Muscle of back (tissue), 3 donors: ENCODE measurements at regions not wholly inside any gene's neighbourhood (a gene's known extent, or its start where the extent isn't known, plus 50 kb on each side); places are given as distances from the start of the nearest gene placed in this dataset.
"Not testable (repeated sequence)": the region's sequence is repeated elsewhere in the genome, so short reads cannot be mapped to it uniquely, and the experiment has no call there.

Experiments used
- DNase-seq, 3 donors: peaks; one replicate each; pipeline versions ENCODE4 v3.0.0 to v3.0.0-alpha.2; 2013

DNA sequence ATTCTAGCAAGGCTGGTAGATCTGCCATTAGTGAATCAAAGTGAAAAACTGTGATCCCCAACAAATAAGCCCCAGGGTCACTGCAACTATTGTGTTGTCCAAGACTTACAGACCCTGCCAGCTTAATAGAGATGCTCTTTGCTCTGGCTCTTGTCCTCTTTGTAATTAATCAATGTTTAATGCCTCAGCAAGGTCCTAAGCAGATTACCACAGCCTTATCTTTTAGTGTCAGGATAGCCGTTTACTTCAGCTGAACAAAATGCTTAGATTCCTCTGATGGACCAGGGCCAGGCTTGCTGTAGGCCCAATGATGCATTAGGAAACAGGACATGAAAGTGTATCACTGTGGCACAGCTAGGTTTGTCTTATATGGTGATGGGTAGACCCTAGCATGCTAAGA is 353.3 kb downstream of the HACE1 start:
- DNase-seq, result no peak

DNA sequence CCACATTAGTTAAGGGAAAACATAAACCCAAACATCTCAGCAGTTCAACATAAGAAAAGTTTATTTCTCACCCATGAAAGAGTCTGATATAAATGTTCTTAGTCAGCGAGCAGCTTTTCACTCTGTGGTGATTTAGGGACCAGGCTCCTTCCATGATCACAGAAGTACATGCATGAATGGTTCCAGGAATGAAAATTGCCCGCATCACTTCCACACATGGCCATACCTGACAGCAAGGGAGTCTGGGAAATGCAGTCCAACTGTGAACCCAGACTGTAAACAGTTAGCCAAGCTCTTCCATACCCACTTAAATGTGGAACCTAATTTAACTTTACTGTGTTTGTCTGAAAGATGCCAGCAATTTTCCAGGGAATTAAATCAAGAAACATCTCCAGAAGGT is 353.9 kb downstream of the HACE1 start:
- DNase-seq, result no peak

DNA sequence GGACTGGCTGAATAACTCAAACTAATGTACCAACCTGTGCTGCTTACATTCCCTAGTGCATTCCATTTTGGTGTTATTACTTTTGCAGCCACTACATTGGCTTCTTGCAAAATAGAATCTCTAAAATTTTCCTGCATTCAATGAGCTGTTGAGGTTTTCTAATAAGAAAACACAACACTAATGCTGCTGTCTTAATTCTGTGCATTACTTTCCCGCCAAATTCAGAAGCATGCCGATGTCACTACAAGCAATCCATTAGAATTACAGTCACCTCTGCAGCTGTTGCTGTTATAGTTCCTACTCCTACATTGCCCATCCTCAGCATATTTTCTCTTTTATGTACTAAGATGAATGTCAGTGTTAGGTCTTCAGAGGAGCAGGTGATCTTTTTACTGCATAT is 359.5 kb downstream of the HACE1 start:
- no peak for DNase-seq

DNA sequence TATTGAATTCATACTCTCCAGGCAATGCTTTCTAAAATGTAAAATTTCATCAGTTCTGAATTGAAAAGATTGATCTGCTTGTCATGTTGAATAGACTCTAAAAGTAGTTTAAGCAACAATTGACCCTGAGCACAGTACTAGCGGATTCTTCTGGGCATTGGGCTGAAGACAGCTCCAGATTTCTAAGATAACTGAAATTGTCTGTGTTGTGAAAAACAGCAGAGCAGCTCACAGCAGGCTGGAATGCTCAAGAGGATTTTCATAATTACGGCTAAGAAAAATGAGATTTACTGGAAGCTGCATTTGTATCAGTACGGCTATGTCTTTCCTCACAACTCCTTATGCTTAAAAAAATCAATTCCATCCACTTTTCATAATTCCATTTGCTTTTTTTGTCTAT is 373.7 kb downstream of the HACE1 start:
- DNase-seq, result peak in 2 of 3 donors; percentile 7 to 9

DNA sequence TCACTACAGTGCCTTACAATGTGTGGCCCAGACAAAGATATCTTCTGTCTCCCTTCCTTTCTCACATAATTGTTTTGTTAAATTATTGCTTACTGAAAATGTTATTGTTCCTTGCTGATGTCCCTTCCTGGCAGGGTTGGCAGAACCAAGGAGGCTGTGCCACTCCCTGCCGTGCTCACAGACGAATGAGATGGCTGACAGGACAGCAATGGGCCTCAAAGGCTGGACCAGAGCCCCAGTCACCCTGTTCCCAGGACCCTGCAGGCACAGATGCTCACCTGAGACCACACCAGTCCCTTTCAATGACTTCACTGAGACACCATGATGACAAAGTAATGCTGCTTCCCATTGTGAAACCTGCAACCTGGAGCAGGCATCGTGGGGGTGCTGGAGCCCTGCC is 375.1 kb downstream of the HACE1 start:
- DNase-seq, result no peak

DNA sequence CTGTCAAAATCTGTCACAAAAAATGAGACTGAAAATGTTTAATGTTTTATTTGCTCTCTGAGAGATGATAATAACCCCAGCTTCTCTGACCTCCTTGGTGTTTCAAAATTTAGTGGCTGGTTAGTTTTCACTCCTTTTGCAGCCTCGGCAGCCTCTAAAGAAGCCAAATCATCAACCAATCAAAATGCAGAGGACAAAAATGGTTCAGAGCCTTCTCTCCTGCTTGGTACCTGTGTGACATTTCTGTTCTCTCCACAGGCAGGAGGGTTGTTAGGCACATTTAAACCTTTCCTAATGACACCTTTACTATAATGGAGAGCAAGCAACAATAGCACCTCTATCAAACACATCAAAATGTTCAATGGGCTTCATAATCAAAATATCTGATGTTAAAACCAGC is 375.5 kb downstream of the HACE1 start:
- DNase-seq, result no peak

DNA sequence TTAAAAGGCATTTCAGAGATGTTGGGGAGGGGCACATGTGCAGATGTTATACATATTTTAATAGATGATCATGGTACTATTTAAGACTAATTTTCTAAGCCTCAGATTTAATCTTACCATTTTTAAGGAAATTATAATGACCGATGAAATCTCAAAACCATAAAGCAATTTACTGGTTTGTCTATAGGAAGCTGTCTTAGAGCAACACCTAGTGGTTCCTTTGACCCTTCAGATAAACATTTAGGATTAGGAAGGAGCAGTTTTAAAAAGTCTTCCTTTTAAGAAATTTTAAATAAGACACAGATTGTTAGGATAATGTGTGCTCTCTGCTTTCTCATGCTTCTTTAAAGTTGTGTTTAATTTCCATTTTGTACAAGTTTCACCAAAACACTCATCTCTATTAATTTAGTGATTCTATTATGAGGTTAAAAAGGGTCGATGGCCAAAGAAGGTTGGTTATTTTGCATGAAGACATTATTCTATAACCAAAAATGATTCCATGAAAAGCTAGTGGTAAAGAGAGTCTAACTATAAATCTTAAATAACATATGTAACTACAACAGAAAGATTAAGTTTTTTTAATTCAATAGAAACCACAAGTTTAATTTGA is 376.4 kb downstream of the HACE1 start:
- DNase-seq, result peak; percentile 9 to 54 (median 19)

DNA sequence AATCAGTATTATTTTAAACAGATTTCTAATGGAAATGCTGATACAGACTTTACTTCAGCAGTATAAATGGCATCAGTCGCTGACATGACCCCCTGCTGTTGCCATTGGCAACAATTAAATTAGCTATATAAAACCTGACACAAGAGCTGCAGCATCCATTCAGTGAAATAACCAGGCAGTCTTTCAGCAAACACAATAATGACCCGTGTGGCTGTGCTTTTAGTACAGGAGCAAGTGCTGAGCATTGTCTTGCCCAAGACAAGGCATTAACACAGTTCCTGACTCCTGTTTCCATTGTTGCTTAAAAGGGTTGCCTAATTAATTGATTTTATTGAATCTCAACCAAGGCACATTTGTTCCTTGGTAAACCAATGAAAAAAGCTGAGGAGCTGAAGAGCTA is 382.1 kb downstream of the HACE1 start:
- DNase-seq, result no peak

DNA sequence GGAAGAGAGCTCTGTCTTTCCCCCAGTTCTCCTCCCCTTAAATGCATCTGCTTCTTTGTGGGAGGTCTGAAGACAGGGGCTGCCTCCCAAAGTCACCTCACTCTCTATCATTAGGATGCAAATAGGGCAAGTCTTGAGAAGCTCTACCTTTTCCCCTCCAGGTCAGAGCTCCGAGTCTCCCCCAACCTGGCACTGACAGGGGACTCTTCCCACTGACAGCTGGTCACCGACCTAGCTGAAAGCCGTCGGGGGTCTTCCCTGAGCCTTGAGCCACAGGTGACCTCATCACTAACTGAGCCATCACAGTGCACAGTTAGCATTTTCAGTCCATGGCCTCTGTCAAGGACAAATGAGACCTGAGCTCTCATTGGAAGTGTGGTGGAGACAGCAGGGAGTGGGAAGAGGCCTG is 386.7 kb downstream of the HACE1 start:
- DNase-seq, result no peak

DNA sequence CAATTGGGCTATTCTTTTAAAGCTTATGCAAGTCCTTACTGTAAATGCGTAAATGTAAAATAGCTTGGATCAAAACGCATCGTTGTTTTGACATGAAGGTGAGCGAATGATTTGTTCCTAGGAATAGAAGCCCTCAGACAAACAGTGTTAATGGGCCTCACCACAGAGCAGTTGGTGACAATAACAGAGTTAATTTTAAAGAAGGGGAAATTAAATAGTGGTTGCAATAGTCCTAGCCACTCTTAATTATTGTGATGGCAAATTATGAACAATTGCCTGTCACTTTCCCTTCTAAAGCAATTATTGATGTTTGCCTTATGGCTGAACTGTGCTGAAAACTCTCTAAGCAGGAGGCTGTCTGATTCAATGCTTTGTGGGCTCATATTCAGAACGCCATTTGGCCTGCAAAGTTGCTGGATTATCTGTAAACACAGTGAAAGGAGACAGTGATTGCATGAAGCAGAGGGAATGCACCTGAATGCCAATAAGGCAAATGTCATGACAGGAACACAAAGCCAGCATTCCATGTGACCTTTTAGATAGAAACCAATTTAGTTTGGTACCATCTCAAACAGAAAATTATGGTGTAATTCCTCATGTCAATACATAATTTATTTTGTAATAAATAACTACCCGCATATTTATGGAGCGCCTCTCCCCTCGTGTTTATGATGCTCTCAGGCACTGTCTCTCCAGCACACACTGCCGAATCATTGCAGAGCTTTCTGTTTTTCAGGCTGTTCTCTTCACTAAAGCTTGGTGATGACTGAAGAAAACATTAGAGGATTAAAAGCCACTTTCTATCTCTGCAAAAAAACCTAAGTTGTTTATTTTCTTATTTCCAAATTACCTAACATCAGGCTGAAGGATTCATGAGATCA is 387.5 kb downstream of the HACE1 start:
- no peak for DNase-seq

DNA sequence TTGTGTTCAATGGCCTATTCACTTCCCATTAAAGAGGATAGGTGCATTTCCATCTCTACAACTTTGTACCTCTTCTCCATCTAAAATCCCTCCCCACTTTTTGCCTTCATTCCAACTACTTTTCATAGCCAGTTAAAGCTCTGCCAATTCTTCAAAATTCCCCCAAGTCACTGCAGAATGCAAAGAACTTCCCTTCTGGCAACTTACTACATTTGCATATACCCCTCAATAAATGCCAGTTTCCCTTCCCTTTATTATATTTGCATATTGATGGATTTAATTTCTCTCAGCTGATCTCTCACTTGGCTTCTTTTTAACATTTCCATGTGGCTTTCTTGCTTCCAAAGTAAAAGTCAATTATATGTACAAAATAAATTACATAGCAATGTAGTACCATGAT is 393.4 kb downstream of the HACE1 start:
- no peak for DNase-seq

DNA sequence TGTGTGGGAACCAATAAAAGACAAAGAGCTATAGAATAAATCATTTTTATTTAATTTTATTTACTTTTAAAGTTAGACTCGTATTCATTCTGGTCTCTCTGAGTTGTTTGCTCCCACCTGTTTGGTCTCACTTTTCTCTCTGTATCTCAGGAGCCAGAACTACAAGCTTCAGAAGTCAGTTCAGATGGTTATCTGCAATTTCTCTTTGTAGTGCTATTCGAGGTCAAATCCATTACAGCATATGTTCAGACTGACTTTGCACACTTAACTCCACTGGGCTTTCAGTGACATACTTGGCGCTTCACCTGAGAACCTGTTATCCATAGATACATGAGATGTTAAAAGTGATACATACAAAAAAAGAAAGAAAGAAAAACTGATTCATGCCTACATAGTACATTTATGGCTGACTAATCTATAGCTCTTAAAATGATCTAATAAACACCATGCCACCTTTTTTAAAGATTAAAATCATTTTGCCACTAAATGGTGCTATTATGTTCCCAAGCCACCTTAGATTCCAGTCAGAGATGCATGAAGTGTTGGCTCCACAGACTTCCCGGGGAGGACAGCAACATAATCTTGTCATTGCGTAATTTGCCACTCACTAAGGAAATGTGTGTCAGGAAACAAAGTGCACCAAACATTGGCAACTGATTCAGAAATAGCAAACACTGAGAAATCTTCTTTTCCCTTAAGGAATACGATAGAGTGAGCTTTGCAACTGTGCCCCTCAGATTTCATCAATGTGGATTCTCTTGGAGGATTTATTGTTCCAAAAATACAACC is 396.7 kb downstream of the HACE1 start:
- no peak for DNase-seq

DNA sequence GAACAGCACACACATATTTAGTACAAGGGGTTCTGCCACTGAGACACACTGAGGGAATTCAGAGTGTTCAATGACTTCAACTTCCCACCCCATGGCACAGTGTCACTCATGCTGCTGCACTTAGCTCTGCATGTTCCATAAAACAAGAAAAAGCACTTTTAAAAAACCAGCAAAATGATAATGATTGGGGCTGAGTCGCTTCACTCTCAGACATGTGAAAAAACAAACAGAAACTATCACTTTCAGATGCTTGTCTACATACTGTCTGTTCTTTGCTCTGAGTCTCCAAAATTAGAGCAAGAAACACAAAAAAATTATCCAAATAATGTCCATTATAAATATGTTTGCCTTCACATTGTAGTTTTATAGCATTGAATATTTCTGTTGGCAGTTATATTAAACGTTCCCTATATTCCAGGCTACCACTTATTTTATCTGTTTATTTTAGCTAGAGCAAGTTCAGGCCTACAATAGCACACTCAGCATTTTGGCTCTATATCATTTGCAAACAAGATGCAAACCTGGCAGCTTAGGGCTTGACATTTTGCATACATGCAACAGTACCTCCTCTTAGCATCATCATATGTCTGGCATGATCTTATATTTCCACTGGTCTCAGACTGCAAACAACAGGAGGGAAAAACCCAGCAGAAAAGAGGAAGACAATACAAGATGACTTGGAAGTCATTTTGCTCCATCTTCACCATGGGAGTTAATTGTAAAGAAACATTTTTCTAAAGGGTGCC is 398.8 kb downstream of the HACE1 start:
- no peak for DNase-seq

DNA sequence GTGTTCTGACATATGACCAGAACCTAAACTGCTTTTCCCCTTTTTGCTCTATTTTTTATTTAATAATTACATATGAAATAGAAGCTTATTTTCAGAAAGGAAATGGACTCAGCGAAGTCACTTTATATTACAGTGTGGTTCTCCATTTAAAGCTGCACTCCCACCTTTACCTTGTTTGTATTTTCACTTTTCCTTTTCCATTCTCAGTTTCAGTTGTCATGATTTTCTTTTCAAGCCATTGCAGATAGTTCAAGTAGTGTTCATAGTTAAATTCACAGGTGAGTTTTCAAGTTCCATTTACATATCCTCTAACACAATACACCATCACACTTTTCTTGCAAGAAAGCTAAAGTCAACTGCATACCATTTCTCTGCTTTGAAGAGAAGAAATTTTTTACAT is 400.2 kb downstream of the HACE1 start:
- DNase-seq, result no peak

DNA sequence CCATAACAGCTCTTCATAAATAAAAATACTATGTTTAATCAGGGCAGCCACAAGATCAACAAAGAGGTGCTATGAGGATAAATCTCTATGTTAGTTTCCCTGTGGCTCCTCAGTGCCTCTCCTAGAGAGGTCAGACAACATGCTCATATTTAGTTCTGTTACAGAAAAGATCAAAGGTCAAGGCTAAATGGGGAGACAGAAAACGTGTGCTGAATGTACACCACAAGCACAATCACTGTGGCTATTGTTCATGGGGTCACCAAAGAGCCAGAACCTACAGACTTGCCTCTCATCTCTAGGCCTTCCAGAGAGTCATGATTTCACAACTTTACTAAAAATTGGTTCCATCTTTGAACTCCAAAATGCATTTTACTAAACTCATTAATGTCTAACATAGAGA is 409.8 kb downstream of the HACE1 start:
- DNase-seq, result no peak

DNA sequence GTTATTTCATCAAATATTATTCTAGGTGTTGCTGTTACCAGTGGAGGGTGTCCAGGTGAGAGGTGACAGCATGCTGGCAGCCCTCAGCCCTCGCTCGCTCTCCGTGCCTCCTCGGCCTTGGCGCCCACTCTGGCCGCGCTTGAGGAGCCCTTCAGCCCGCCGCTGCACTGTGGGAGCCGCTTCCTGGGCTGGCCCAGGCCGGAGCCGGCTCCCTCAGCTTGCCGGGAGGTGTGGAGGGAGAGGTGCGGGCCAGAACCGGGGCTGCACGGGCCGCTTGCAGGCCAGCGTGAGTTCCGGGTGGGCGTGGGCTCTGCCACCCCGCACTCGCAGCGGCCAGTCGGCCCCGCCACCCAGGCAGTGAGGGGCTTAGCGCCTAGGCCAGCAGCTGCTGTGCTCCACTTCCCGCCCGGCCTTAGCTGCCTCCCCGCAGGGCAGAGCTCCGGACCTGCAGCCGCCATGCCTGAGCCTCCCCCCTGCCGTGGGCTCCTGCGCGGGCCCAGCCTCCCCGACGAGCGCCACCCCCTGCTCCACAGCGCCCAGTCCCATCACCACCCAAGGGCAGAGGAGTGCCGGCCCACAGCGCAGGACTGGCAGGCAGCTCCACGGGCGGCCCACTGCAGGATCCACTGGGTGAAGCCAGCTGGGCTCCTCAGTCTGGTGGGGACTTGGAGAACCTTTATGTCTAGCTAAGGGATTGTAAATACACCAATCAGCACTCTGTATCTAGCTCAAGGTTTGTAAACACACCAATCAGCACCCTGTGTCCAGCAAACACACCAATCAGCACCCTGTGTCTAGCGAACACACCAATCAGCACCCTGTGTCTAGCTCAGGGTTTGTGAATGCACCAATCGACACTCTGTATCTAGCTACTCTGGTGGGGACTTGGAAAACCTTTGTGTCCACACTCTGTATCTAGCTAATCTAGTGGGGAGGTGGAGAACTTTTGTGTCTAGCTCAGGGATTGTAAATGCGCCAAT is 413.3 kb downstream of the HACE1 start:
- not testable (repeated sequence) for DNase-seq

DNA sequence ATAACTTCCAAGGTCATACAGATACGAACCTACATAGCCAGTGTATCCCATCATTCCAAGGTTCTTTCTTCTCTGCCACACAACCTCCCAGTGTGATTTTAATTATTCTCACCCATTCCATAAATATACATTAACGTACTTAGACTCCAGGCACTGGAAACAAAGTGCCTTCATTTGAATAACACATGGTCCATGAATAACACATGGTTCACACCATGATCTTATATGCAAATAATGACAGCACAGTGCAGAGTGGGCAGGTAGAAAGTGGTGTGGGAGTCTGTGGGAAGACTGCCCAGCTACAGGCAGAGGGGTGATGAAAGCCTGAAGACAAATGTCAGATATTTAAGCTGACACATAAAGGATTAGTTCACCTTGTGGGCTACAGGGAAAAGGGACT is 425.2 kb downstream of the HACE1 start:
- no peak for DNase-seq

DNA sequence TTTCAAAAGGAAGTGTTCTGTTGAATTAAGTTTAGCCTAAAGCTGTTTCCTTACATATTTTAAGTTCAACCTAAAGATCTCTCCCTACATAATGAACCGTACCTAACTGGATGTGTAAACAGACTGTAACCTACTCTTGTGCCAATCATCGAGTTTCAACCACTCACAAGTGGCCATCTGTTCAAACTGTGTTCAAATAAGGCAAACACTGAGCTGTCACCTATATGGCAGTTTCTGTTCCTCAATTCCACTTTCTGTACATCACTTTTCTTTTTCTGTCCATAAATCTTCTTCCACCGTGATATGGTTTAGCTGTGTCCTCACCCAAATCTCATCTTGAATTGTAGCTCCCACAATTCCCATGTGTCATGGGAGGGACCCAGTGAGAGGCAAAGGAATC is 428.6 kb downstream of the HACE1 start:
- no peak for DNase-seq

DNA sequence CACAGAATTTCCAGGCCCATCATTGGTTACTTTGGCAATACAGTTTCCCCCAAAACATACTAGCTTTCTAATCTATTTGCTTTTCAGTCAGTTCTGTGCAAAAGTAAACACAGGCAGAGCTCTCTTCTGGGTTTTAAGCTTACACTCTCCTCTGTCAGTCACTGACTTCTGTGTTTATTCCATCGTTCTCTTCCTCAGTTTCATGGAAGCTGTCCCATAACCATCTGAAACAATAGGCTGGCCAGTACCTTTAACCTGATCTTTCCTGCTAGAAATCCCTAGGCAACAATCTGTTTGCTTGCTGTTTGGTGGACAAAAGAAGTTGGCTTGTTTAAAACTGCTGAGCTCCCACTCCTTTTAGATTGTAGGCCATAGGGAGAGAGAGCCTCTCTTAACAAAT is 431.5 kb downstream of the HACE1 start:
- no peak for DNase-seq

DNA sequence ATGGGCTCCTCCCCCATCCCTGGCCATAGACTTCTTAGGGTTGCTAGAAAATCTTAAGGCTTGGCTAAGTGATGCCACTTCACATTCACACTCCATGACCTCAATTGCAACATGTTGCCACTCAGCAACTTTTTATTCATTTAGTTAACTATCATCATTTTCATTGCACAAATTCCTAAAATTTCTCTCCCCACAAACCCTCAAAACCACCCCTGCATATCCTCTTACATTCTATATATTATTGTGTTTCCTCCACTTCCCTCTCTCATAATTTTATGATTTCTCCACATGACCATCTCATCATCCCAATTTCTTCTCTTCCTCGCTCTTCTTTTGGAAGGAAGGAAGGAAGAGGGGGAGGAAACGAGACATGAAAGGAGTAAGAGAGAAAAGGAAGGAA is 436.0 kb downstream of the HACE1 start:
- no peak for DNase-seq

DNA sequence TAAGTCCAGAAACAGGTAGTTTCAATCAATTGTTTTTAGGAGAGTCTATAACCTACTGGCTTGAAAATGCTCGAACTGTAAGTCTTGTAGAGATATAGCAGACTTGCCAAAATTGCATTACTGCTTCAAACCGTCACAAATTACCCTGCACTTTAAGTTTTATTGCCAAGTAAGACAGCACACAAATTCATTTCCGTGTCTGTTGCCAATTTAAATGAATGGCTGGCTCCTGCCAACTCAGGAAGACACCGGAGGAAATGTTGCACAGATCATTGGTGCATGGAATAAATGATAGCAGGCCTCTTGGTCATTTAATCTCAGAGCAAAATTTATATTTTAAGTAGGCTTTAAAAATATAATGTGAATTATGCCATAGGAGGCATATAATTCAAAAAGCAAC is 438.1 kb downstream of the HACE1 start:
- no peak for DNase-seq
